ENCODE measurements at regions not wholly inside any gene's neighbourhood (a gene's known extent, or its start where the extent isn't known, plus 50 kb on each side); places are given as distances from the start of the nearest gene placed in this dataset.

- intact Hi-C loops (cut with DNase I), result loop anchor here (5.0 kb wide), 1 partner anchor 445 kb away; no protein-coding TSS in a partner anchor
Observed at GRCh38 chr2:204257781-204258180, 287.5 kb upstream of the PARD3B start.

GRCh38 chr2:204258890-204259289 is 286.4 kb upstream of the PARD3B start:
- no peaks in the 10 kb centered on the region for H3K36me3 ChIP-seq
- intact Hi-C loops (cut with DNase I), result loop anchor here (5.0 kb wide), 1 partner anchor 443 kb away; no protein-coding TSS in a partner anchor
- H3K27me3 ChIP-seq, result no peaks in the 10 kb centered on the region
- H3K4me3 ChIP-seq, result no peak overlapping the region
- no peaks in the 10 kb centered on the region for H3K9me3 ChIP-seq
- peaks cover 0 to 20% (median 12%) of the 10 kb centered on the region in 4 donors for H3K4me1 ChIP-seq
- no peak for TF ChIP-seq POLR2A (IDR thresholded peaks at IDR 0.05)
- no peak overlapping the region for H3K27ac ChIP-seq
- no peak for DNase-seq

More at GRCh38 chr2:204257781-204258180, 287.5 kb upstream of the PARD3B start:
- no peak for DNase-seq
- no peak overlapping the region for H3K27ac ChIP-seq
- H3K27me3 ChIP-seq, result no peaks in the 10 kb centered on the region
- no peaks in the 10 kb centered on the region for H3K36me3 ChIP-seq
- TF ChIP-seq POLR2A (IDR thresholded peaks at IDR 0.05) (no peak), EP300 (IDR thresholded peaks at IDR 0.05) (no peak), CTCF (IDR thresholded peaks at IDR 0.05) (no peak), POLR2AphosphoS5 (IDR thresholded peaks at IDR 0.05) (no peak)
- H3K4me3 ChIP-seq, result no peak overlapping the region
- H3K9me3 ChIP-seq, result no peaks in the 10 kb centered on the region
- 93 to 94% methylated on average over 5 of the region's 5 CpGs for WGBS, 2 donors
- H3K4me1 ChIP-seq, result peaks cover 0 to 20% (median 12%) of the 10 kb centered on the region in 4 donors

- no peak overlapping the region for H3K27ac ChIP-seq
- H3K4me1 ChIP-seq, result peaks cover 0 to 20% (median 12%) of the 10 kb centered on the region in 4 donors
- TF ChIP-seq POLR2AphosphoS5 (IDR thresholded peaks at IDR 0.05) (no peak), CTCF (IDR thresholded peaks at IDR 0.05) (peak; percentile 54 to 89 (median 83)), EP300 (IDR thresholded peaks at IDR 0.05) (no peak), POLR2A (IDR thresholded peaks at IDR 0.05) (no peak)
- no peaks in the 10 kb centered on the region for H3K36me3 ChIP-seq
- no peak overlapping the region for H3K4me3 ChIP-seq
- H3K9me3 ChIP-seq, result no peaks in the 10 kb centered on the region
- H3K27me3 ChIP-seq, result no peaks in the 10 kb centered on the region
- intact Hi-C loops (cut with DNase I), result loop anchor here (2.0 kb wide), 1 partner anchor 1416 kb away; no protein-coding TSS in a partner anchor
- DNase-seq, result peak; percentile 84
- 46 to 48% methylated on average over 9 of the region's 9 CpGs for WGBS, 2 donors
Observed at GRCh38 chr2:204260162-204260877, 285.0 kb upstream of the PARD3B start.

DNA sequence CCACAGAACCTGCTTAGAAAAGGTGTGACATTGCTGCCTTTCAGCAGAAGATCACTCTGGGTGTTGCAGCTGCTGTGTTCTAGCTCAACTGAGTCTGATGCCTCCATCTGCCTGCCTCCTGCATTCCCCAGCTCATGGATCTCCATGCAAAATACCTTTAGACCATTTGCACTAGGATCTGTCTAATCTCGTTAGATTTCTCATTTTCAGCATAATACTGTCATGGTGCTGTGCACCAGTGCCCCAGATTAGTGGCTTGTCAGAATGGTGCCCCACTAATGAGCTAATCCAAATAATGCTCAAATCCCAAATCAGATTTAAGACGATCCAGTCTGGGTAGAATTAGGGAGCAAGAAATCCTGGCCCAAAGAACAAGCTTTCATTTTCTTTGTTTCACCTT is 284.4 kb upstream of the PARD3B start:
- no peaks in the 10 kb centered on the region for H3K36me3 ChIP-seq
- intact Hi-C loops (cut with DNase I), result loop anchor here (2.0 kb wide), 1 partner anchor 1416 kb away; no protein-coding TSS in a partner anchor
- TF ChIP-seq POLR2A (IDR thresholded peaks at IDR 0.05), result no peak
- TF ChIP-seq EP300 (IDR thresholded peaks at IDR 0.05), result no peak
- TF ChIP-seq POLR2AphosphoS5 (IDR thresholded peaks at IDR 0.05), result no peak
- TF ChIP-seq CTCF (IDR thresholded peaks at IDR 0.05), result no peak
- peaks cover 0 to 20% (median 12%) of the 10 kb centered on the region in 4 donors for H3K4me1 ChIP-seq
- H3K9me3 ChIP-seq, result no peaks in the 10 kb centered on the region
- H3K4me3 ChIP-seq, result no peak overlapping the region
- 69 to 72% methylated on average over 2 of the region's 2 CpGs for WGBS, 2 donors
- no peak for DNase-seq
- H3K27me3 ChIP-seq, result no peaks in the 10 kb centered on the region
- no peak overlapping the region for H3K27ac ChIP-seq

- H3K27me3 ChIP-seq, result no peaks in the 10 kb centered on the region
- DNase-seq, result no peak
- no peak overlapping the region for H3K27ac ChIP-seq
- intact Hi-C loops (cut with DNase I), result loop anchor here (2.0 kb wide), 1 partner anchor 1415 kb away; no protein-coding TSS in a partner anchor
- WGBS, 2 donors, result 71% methylated on average over 4 of the region's 4 CpGs
- no peaks in the 10 kb centered on the region for H3K9me3 ChIP-seq
- TF ChIP-seq EP300 (IDR thresholded peaks at IDR 0.05) (no peak), POLR2AphosphoS5 (IDR thresholded peaks at IDR 0.05) (no peak), POLR2A (IDR thresholded peaks at IDR 0.05) (no peak), CTCF (IDR thresholded peaks at IDR 0.05) (no peak)
- peaks cover 0 to 20% (median 12%) of the 10 kb centered on the region in 4 donors for H3K4me1 ChIP-seq
- H3K36me3 ChIP-seq, result no peaks in the 10 kb centered on the region
- no peak overlapping the region for H3K4me3 ChIP-seq
Observed at GRCh38 chr2:204261846-204262245, 283.4 kb upstream of the PARD3B start.
